Astrocyte (in vitro differentiated cells and primary cell): ENCODE measurements at regions not wholly inside any gene's neighbourhood (a gene's known extent, or its start where the extent isn't known, plus 50 kb on each side); places are given as distances from the start of the nearest gene placed in this dataset.

Source experiments
- EZH2 ChIP-seq: IDR thresholded peaks from 2 replicates; pipeline ENCODE4 v1.6.1; 2012; ENCODE audit warnings: mild to moderate bottlenecking, low read length, inconsistent platforms; ENCODE audit not compliant: insufficient read depth
- TF ChIP-seq, protein P1 (sequence below): IDR thresholded peaks from 2 replicates; pipeline ENCODE4 v1.5.1; 2011; ENCODE audit warnings: low read depth, mild to moderate bottlenecking, inconsistent platforms, low read length, moderate library complexity; ENCODE audit not compliant: insufficient read depth

- TF ChIP-seq, protein P1, sequence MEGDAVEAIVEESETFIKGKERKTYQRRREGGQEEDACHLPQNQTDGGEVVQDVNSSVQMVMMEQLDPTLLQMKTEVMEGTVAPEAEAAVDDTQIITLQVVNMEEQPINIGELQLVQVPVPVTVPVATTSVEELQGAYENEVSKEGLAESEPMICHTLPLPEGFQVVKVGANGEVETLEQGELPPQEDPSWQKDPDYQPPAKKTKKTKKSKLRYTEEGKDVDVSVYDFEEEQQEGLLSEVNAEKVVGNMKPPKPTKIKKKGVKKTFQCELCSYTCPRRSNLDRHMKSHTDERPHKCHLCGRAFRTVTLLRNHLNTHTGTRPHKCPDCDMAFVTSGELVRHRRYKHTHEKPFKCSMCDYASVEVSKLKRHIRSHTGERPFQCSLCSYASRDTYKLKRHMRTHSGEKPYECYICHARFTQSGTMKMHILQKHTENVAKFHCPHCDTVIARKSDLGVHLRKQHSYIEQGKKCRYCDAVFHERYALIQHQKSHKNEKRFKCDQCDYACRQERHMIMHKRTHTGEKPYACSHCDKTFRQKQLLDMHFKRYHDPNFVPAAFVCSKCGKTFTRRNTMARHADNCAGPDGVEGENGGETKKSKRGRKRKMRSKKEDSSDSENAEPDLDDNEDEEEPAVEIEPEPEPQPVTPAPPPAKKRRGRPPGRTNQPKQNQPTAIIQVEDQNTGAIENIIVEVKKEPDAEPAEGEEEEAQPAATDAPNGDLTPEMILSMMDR, result no peak
- TF ChIP-seq EZH2, result no peak
Observed at GRCh38 chr5:71828291-71829040, 109.4 kb downstream of the CARTPT start.
